ENCODE measurements at regions not wholly inside any gene's neighbourhood (a gene's known extent, or its start where the extent isn't known, plus 50 kb on each side); places are given as distances from the start of the nearest gene placed in this dataset.

DNA sequence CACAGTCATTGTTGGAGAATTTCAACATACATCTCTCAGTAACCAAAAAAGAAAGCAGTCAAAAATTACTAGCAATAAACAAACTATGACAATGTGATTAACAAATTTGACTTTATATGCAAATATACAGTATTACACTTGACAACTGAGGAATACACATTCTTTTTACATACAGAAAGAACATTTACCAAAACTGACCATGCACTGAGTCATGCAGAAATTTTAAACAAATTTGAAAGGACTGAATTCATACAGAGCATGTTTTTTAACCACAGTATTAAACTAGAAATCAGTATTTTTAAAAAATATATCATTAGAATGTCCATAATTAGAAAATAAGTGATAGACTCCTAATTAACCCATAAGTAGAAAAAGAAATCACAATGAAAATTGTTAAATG, 420.1 kb downstream of the TBC1D4 start:
- TF ChIP-seq POLR2A (IDR thresholded peaks at IDR 0.05; ENCODE audit: low read length) (no peak), GATA1 (IDR thresholded peaks at IDR 0.05; ENCODE audit: low read depth, low read length) (no peak)

Data from erythroblast (primary cell).